RCC 7860 (cell line): ENCODE measurements at regions not wholly inside any gene's neighbourhood (a gene's known extent, or its start where the extent isn't known, plus 50 kb on each side); places are given as distances from the start of the nearest gene placed in this dataset.
"Not testable (repeated sequence)": the region's sequence is repeated elsewhere in the genome, so short reads cannot be mapped to it uniquely, and the experiment has no call there.

Experiments used
- DNase-seq: peaks from one replicate; pipeline ENCODE4 v3.0.0-alpha.2; 2015; ENCODE audit warnings: low spot score
- FAIRE-seq: peaks from 2 replicates; lab custom pipeline; 2012; peaks lifted over from hg19 to GRCh38; lab: Jason Lieb, UNC

- no peak for DNase-seq
- no peak for FAIRE-seq
Measured at GRCh38 chr20:50354721-50355589, 155.2 kb upstream of the PTPN1 start.

DNA sequence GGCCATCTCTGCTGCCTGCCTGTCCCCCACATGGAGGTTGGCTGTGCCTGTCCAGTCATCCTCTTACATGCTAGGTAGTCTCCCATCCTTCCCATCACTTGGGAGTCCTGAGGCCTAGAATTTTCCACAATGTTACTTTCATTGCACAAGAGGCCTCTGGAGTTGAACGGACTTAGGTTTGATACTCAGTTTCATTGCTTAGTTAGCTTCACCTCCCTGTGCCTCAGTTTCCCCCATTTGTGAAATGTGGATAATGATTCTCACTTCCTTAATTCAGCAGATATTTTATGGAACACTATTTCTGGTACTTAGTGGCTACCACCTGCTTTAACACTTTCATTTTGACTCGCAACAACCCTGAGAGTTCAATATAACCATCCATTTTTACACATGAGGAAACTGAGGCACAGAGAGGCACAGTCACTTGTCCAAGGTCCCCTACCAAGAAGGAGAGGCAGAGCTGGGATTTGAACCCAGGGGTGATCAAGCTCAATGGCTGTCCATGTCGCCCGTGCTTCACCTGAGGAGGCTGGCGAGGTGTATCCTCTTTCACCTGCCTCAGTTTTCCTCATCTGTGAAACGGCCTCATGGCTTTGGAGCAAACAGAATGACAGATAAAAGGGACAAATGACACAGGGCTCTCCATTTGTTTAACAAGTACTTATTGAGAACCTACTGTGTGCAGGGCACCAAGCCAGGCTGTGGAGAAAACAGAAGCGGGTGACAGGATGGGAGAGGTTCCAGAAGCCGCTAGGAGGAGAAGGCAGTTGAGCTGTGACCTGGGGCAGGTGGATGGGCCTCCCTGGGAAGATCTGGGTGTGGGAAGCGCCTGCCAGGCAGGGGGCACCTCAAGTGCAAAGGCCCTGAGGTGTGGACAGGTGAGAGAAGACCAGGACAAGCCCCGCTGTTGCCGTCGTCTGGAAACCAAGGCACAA, 154.3 kb upstream of the PTPN1 start:
- no peak for FAIRE-seq
- DNase-seq: no peak

GRCh38 chr20:50356525-50356885, 153.7 kb upstream of the PTPN1 start:
- no peak for DNase-seq
- FAIRE-seq: no peak

- no peak for DNase-seq
Measured at GRCh38 chr20:50356962-50357782, 153.0 kb upstream of the PTPN1 start.

DNA sequence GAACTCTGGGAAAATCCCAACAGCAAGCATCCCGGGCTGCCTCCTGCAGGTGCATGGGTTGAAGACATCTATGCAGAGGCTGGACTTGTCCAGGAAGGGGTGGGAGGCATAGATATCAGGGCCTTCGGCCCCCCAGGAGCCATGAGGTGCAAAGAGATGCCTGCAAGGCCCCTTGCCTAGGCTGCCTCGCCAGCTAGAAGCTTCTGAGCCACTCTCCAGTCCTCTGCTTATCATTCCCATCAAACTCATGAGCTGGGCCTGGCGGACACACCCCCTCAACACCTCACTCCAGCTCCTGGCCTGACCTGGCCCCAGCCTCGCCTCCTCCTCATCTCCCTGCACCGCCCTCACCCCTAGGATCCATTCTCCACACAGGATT, 152.4 kb upstream of the PTPN1 start:
- FAIRE-seq (no peak), DNase-seq (no peak)

More at GRCh38 chr20:50356962-50357782, 153.0 kb upstream of the PTPN1 start:
- FAIRE-seq: no peak

DNA sequence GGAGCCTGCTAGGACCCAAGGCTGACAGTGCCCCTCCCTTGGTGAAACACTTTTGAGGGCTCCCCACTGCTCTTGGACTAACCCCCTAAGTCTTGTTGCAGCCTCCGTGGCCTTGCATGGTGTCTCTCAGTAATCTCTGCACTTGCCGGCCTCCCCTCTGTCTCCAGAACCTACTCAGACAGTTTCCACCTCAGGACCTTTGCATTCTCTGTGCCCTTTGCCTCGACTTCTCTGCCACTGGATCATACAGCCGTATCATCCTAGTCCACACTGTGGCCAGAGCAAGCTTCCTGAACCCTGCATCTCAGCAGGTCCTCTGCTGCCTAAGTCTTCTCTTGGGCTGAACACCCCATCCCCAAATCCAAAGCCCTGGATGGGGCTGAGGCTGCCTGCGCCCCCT, 152.0 kb upstream of the PTPN1 start:
- DNase-seq (no peak), FAIRE-seq (no peak)

DNA sequence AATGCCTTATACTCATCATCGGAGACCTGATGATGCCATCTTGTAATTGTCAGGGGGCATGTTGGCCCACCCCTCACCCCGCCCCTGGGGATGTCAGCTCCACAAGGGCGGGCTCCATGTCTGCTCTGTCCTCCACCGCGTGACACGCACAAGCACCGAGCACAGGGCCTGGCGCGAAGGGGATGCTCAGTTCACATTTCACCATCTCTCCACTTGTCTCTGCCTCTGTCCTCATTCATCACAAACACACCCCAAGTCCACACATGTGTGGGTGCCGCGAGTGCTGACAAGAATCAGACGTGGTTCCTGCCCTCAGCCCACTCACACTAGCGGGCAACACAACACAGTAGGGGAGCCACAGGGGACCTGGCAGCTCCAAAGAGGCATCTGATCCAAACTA, 151.2 kb upstream of the PTPN1 start:
- no peak for FAIRE-seq

DNA sequence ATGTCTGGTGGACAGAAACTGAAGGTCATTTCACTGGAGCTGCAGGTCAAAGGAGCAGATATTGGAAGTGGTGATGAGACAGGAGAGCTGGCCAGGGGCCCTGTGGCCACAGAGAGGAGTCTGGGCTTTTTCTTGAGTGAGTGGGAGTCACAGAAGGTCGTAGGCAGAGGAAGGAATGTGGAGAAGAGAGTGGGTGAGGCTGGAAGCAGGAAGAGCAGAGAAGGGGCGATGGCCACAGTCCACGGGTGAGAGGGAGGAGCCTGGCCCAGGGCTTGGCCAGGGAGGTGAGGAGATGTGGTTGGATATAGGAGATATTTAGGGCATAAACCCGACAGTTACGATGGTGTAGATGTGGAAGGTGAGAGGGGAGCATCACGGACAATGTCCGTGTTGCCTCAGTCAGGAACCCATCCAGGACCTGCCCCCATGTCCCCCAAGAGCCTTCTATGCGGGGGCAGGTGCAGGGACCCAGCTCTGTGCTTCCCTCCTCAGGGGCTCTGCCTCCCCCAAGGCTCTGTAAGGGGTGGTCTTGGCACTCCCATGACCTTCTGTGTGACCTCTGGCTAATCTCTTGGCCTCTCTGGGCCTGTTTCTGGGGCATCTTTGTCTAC, 150.5 kb upstream of the PTPN1 start:
- FAIRE-seq: no peak
- DNase-seq: no peak

More for the DNA sequence above, 151.2 kb upstream of the PTPN1 start:
- no peak for DNase-seq

DNA sequence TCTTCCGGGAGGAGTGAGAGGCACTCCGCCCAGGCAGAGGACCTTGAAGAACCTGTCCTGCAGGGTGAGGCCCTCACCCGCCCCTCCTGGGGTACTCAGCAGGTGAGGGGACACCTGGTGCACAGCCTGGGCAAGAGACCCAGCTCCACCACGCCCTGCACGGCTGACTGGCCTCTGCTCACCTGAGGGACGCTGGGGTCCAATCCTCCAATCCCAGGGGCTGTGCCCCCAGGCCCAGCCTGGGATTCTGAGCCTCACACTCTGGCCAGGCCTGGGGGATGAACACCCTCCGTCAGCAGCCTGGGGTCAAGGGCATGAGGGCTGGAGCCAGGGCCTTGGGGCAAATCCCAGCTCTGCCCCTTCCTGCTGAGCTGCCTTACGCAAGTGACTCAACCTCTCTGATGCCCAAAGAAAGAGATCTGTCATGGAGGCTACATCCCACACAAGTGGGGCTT, 149.9 kb upstream of the PTPN1 start:
- no peak for FAIRE-seq
- no peak for DNase-seq

GRCh38 chr20:50360921-50361320, 149.3 kb upstream of the PTPN1 start:
- no peak for DNase-seq
- no peak for FAIRE-seq

DNA sequence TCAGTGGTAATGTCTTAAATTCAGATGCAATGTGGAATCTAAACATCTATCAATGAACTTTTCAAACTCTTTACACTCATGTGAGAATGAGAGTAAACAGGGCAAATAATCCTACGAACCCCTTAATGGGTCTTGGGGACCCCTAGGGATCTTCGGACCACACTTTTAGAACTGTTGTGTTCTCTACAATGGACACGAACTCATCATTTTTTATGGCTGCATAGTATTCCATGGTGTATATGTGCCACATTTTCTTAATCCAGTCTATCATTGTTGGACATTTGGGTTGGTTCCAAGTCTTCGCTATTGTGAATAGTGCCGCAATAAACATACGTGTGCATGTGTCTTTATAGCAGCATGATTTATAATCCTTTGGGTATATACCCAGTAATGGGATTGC, 148.0 kb upstream of the PTPN1 start:
- not testable (repeated sequence) for FAIRE-seq, DNase-seq

GRCh38 chr20:50363027-50363426, 147.2 kb upstream of the PTPN1 start:
- DNase-seq (no peak), FAIRE-seq (no peak)

DNA sequence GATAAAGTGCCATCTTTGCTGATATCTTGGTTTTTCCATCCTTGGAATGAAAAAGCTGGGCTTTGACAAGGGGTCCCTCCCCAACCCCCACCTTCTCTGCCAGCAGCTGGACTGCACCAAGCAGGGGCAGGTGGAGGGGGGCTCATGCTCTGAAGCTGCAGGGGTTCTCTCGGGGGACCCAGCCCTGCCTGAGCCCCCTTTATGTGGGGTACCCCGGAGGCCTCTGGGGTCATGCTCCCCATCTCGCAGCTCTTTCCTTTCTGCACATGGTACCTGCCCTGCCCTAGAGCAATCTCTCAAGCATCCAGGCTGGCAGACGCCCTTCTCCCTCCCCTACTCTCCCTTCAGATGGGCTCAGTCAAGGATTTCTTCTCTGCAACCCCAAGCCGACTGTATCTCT, 146.7 kb upstream of the PTPN1 start:
- FAIRE-seq: no peak

GRCh38 chr20:50364542-50364941, 145.6 kb upstream of the PTPN1 start:
- FAIRE-seq (no peak), DNase-seq (no peak)

More for the DNA sequence above, 146.7 kb upstream of the PTPN1 start:
- DNase-seq: no peak

GRCh38 chr20:50366270-50367103, 143.7 kb upstream of the PTPN1 start:
- FAIRE-seq (no peak), DNase-seq (peak; percentile 49)

- FAIRE-seq: no peak
- DNase-seq: no peak
Measured at GRCh38 chr20:50367104-50367674, 143.0 kb upstream of the PTPN1 start.

DNA sequence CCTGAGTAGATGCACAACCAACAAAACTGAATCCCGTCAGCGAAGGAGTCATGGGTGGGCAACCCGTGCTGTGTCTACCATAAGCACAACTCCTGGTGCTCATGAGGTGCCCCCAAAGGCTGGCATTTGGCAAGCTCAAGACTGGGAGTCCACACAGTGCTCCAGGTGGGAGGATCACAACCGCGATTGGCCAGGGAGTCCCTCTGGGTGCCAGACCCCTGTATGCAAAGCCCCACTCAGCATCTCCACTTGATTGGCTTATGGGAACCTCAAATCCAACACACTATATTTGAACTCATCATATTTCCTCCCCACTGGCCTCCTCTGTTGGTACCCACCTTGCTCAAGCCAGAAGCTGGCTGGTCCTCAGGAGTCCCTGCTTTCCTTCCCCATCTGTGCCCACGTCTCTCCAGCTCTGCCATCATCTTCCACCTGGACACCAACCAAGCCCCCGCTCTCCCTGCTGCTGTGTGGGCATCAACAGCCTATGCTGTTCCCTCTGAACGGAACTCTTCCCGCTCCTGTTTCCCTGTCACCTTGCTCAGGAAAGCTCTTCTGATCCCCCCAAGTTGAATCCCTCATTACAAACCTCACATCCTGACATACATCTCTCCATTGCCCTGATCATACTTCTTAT, 142.3 kb upstream of the PTPN1 start:
- DNase-seq (no peak), FAIRE-seq (no peak)

DNA sequence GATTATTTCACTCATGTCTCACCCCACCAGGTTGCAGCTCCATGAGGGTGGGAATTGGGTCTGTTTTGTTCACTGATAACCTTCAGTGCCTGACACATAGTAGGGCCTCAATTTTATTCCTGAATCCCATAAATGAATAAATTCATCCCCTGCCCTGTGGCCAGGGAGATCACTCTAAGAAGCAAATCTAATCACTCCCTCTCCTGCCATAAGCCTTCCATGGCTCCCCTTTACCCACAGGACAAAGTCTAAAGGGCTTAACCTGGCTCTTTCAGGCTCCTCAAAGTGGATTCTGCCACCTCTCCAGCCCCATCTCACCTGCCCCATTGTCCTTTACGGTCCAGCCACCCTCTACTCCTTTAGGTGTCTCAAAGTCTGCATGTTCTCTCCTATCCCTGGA, 141.8 kb upstream of the PTPN1 start:
- no peak for FAIRE-seq

GRCh38 chr20:50368813-50369224, 141.4 kb upstream of the PTPN1 start:
- FAIRE-seq (no peak), DNase-seq (no peak)

More for the DNA sequence above, 141.8 kb upstream of the PTPN1 start:
- no peak for DNase-seq
